Mesendoderm (in vitro differentiated cells): ENCODE measurements at regions not wholly inside any gene's neighbourhood (a gene's known extent, or its start where the extent isn't known, plus 50 kb on each side); places are given as distances from the start of the nearest gene placed in this dataset.

Source experiments
- DNase-seq: peaks from one replicate; pipeline ENCODE4 v3.0.0; 2013
- H2AK5ac ChIP-seq: 2 replicates; pipeline ENCODE4 v1.6.1; 2013; ENCODE audit warnings: low read length, inconsistent platforms
- H2BK120ac ChIP-seq: 2 replicates; pipeline ENCODE4 v1.6.1; 2013; ENCODE audit warnings: low read depth, mild to moderate bottlenecking, low read length, moderate library complexity, mixed read lengths
- H2BK15ac ChIP-seq: replicated peaks from 2 replicates; pipeline ENCODE4 v1.6.1; 2013; ENCODE audit warnings: low read depth, mild to moderate bottlenecking, moderate library complexity
- H2BK5ac ChIP-seq: 2 replicates; pipeline ENCODE4 v1.6.1; 2013; ENCODE audit warnings: low read length, inconsistent platforms
- H3K18ac ChIP-seq: 2 replicates; pipeline ENCODE4 v1.6.1; 2013; ENCODE audit warnings: mild to moderate bottlenecking, low read length, mixed read lengths
- H3K23ac ChIP-seq: one replicate; pipeline ENCODE4 v1.6.1; 2013; ENCODE audit warnings: low read length
- H3K27ac ChIP-seq: 2 replicates; pipeline ENCODE4 v1.5.1; 2013; ENCODE audit warnings: low read depth, mild to moderate bottlenecking, inconsistent platforms, low read length, moderate library complexity
- H3K27me3 ChIP-seq: 2 replicates; pipeline ENCODE4 v1.6.1; 2013; ENCODE audit warnings: low read length, control low read depth, mild to moderate bottlenecking, inconsistent platforms; ENCODE audit not compliant: insufficient read depth, poor library complexity
- H3K36me3 ChIP-seq: 2 replicates; pipeline ENCODE4 v1.6.1; 2013; ENCODE audit warnings: low read length, inconsistent platforms; ENCODE audit not compliant: control insufficient read depth, insufficient read depth
- H3K4ac ChIP-seq: one replicate; pipeline ENCODE4 v1.6.1; 2013; ENCODE audit warnings: low read depth, mild to moderate bottlenecking, low read length, moderate library complexity
- H3K4me1 ChIP-seq: 2 replicates; pipeline ENCODE4 v1.6.1; 2013; ENCODE audit warnings: low read depth, low read length, inconsistent platforms; ENCODE audit not compliant: control insufficient read depth
- H3K4me2 ChIP-seq: 2 replicates; pipeline ENCODE4 v1.6.1; 2013; ENCODE audit warnings: low read length
- H3K4me3 ChIP-seq: 2 replicates; pipeline ENCODE4 v1.5.1; 2013; ENCODE audit warnings: mild to moderate bottlenecking, low read length
- H3K56ac ChIP-seq: one replicate; pipeline ENCODE4 v1.6.1; 2013; ENCODE audit warnings: low read length
- H3K79me1 ChIP-seq: 2 replicates; pipeline ENCODE4 v1.6.1; 2013; ENCODE audit warnings: low read length, inconsistent platforms
- H3K79me2 ChIP-seq: 2 replicates; pipeline ENCODE4 v1.6.1; 2013; ENCODE audit warnings: mild to moderate bottlenecking, low read length; ENCODE audit not compliant: control insufficient read depth, insufficient read depth
- H3K9ac ChIP-seq: 2 replicates; pipeline ENCODE4 v1.6.1; 2013; ENCODE audit warnings: low read length, inconsistent platforms
- H4K5ac ChIP-seq: one replicate; pipeline ENCODE4 v1.6.1; 2013; ENCODE audit warnings: low read length
- H4K8ac ChIP-seq: one replicate; pipeline ENCODE4 v1.6.1; 2013; ENCODE audit warnings: low read depth, mild to moderate bottlenecking, control low read depth, low read length, moderate library complexity
- WGBS: extraction: QIAGEN DNeasy Blood & Tissue Kit; methylation state at CpG from one replicate; pipeline ENCODE4 v1.1.7; 2013; ENCODE audit warnings: low lambda C conversion rate, missing lambda C conversion rate; ENCODE audit not compliant: insufficient coverage; ENCODE audit errors: extremely low coverage; 5-methylcytosine and 5-hydroxymethylcytosine counted together

- H2BK5ac ChIP-seq, result no peak overlapping the region
- no peak overlapping the region for H3K18ac ChIP-seq
- no peak overlapping the region for H3K9ac ChIP-seq
- H2AK5ac ChIP-seq, result no peak overlapping the region
- H4K8ac ChIP-seq, result no peak overlapping the region
- DNase-seq, result no peak
- no CpG with 5 or more reads among the region's 4 CpGs for WGBS
- H3K56ac ChIP-seq, result no peak overlapping the region
- H2BK120ac ChIP-seq, result no peak overlapping the region
- H3K23ac ChIP-seq, result no peak overlapping the region
- no peaks in the 10 kb centered on the region for H3K27me3 ChIP-seq
- H4K5ac ChIP-seq, result no peak overlapping the region
- H3K79me1 ChIP-seq, result no peaks in the 10 kb centered on the region
- H3K4me2 ChIP-seq, result no peak overlapping the region
- H3K27ac ChIP-seq, result no peak overlapping the region
- no peak overlapping the region for H3K4me3 ChIP-seq
- no peak overlapping the region for H3K4ac ChIP-seq
- H3K4me1 ChIP-seq, result no peaks in the 10 kb centered on the region
- no peak overlapping the region for H2BK15ac ChIP-seq
- no peaks in the 10 kb centered on the region for H3K79me2 ChIP-seq
- no peaks in the 10 kb centered on the region for H3K36me3 ChIP-seq
Observed at GRCh38 chr2:66821168-66821567, 386.2 kb downstream of the MEIS1 start.

DNA sequence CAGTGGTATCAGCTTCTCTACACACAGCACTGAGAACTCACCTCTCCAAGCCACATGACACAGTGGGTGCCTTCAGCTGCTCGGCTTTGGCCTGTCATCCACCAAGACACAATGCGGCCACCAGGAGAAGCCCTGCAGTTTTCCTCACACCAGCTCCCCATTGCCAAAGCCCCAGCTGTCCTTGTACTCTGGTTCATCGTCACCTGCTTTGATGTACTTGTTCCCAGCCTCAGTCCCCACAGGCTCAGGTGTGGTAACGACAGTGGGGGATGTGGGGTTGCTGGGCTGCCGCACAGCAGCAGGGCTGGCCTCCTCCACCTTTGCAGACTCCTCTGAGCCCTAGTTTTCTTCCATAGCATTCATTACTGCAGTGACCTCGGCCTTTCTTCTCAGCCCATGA, 387.3 kb downstream of the MEIS1 start:
- Histone ChIP-seq H3K79me2 (no peaks in the 10 kb centered on the region), H3K4me2 (no peak overlapping the region), H3K18ac (no peak overlapping the region), H3K56ac (no peak overlapping the region), H3K4ac (no peak overlapping the region), H3K79me1 (no peaks in the 10 kb centered on the region), H2BK5ac (no peak overlapping the region), H3K23ac (no peak overlapping the region), H3K4me3 (no peak overlapping the region), H2BK15ac (no peak overlapping the region), H3K9ac (no peak overlapping the region), H4K8ac (no peak overlapping the region), H3K27ac (no peak overlapping the region), H4K5ac (no peak overlapping the region), H3K4me1 (no peaks in the 10 kb centered on the region), H2BK120ac (no peak overlapping the region), H3K27me3 (no peaks in the 10 kb centered on the region), H3K36me3 (no peaks in the 10 kb centered on the region), H2AK5ac (no peak overlapping the region)
- WGBS, result no CpG with 5 or more reads among the region's 6 CpGs
- DNase-seq, result no peak

- no peaks in the 10 kb centered on the region for H3K4me1 ChIP-seq
- no peak overlapping the region for H3K18ac ChIP-seq
- H2AK5ac ChIP-seq, result no peak overlapping the region
- H3K36me3 ChIP-seq, result no peaks in the 10 kb centered on the region
- H3K23ac ChIP-seq, result no peak overlapping the region
- WGBS, result no CpG with 5 or more reads among the region's 3 CpGs
- no peak overlapping the region for H3K56ac ChIP-seq
- no peaks in the 10 kb centered on the region for H3K79me2 ChIP-seq
- no peak overlapping the region for H4K5ac ChIP-seq
- H3K27ac ChIP-seq, result no peak overlapping the region
- H2BK15ac ChIP-seq, result no peak overlapping the region
- no peak overlapping the region for H2BK120ac ChIP-seq
- H2BK5ac ChIP-seq, result no peak overlapping the region
- H3K9ac ChIP-seq, result no peak overlapping the region
- H4K8ac ChIP-seq, result no peak overlapping the region
- H3K79me1 ChIP-seq, result no peaks in the 10 kb centered on the region
- DNase-seq, result no peak
- H3K4ac ChIP-seq, result no peak overlapping the region
- no peak overlapping the region for H3K4me2 ChIP-seq
- H3K4me3 ChIP-seq, result no peak overlapping the region
- no peaks in the 10 kb centered on the region for H3K27me3 ChIP-seq
Observed at GRCh38 chr2:66824926-66825325, 390.0 kb downstream of the MEIS1 start.

- Histone ChIP-seq H3K56ac (no peak overlapping the region), H3K4me2 (no peak overlapping the region), H3K4me1 (no peaks in the 10 kb centered on the region), H3K18ac (no peak overlapping the region), H3K23ac (no peak overlapping the region), H4K5ac (no peak overlapping the region), H2BK120ac (no peak overlapping the region), H3K36me3 (no peaks in the 10 kb centered on the region), H2BK5ac (no peak overlapping the region), H3K79me1 (no peaks in the 10 kb centered on the region), H3K27ac (no peak overlapping the region), H2BK15ac (no peak overlapping the region), H3K9ac (no peak overlapping the region), H4K8ac (no peak overlapping the region), H3K4ac (no peak overlapping the region), H3K27me3 (no peaks in the 10 kb centered on the region), H2AK5ac (no peak overlapping the region), H3K4me3 (no peak overlapping the region), H3K79me2 (no peaks in the 10 kb centered on the region)
- WGBS, result no CpG with 5 or more reads among the region's 4 CpGs
- peak; percentile 56 for DNase-seq
Observed at GRCh38 chr2:66827851-66828250, 392.9 kb downstream of the MEIS1 start.

- Histone ChIP-seq H4K5ac (no peak overlapping the region), H2BK120ac (no peak overlapping the region), H3K23ac (no peak overlapping the region), H3K79me1 (no peaks in the 10 kb centered on the region), H3K4me2 (no peak overlapping the region), H3K56ac (no peak overlapping the region), H2BK5ac (no peak overlapping the region), H3K36me3 (no peaks in the 10 kb centered on the region), H3K18ac (no peak overlapping the region), H2AK5ac (no peak overlapping the region), H3K27me3 (no peaks in the 10 kb centered on the region), H3K4me3 (no peak overlapping the region), H4K8ac (no peak overlapping the region), H3K9ac (no peak overlapping the region), H3K4ac (no peak overlapping the region), H2BK15ac (no peak overlapping the region), H3K27ac (no peak overlapping the region), H3K4me1 (no peaks in the 10 kb centered on the region), H3K79me2 (no peaks in the 10 kb centered on the region)
- no CpG with 5 or more reads among the region's 3 CpGs for WGBS
- no peak for DNase-seq
Observed at GRCh38 chr2:66828876-66829275, 394.0 kb downstream of the MEIS1 start.

DNA sequence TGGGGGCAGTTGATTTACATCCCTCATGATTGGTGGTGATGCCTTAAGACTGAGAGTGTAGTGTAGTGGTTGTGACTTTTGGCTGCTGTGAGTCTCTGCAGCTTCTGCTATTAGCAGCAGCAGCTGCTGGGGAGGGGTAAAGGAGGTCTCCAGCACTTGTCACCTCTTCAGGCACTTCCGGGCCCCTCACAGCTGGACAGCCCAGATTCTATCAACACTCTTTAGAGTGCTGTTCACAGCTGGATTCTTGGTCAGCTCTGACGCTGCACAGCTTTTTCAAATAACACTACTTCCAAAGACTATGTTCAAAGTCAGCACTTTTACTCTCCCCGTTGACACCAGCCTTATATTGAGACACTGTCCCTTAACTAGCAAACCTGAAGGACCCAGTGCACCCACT, 396.0 kb downstream of the MEIS1 start:
- no peak overlapping the region for H2BK15ac ChIP-seq
- no peak overlapping the region for H2BK120ac ChIP-seq
- H3K36me3 ChIP-seq, result no peaks in the 10 kb centered on the region
- no peak overlapping the region for H3K23ac ChIP-seq
- no peak overlapping the region for H3K27ac ChIP-seq
- no peak overlapping the region for H4K8ac ChIP-seq
- no peak overlapping the region for H3K4me2 ChIP-seq
- DNase-seq, result peak; percentile 77
- H3K4ac ChIP-seq, result no peak overlapping the region
- no peaks in the 10 kb centered on the region for H3K79me2 ChIP-seq
- no peak overlapping the region for H3K18ac ChIP-seq
- no peak overlapping the region for H3K56ac ChIP-seq
- no peak overlapping the region for H3K9ac ChIP-seq
- H3K4me1 ChIP-seq, result no peaks in the 10 kb centered on the region
- no peak overlapping the region for H3K4me3 ChIP-seq
- no peak overlapping the region for H2AK5ac ChIP-seq
- H3K27me3 ChIP-seq, result no peaks in the 10 kb centered on the region
- no peak overlapping the region for H2BK5ac ChIP-seq
- no peak overlapping the region for H4K5ac ChIP-seq
- no CpG with 5 or more reads among the region's 3 CpGs for WGBS
- H3K79me1 ChIP-seq, result no peaks in the 10 kb centered on the region
